BLaER1 treated with 17β-estradiol and CSF1 and Interleukin-3, amounts not matched to agents 10 nM and 100 nM (cell line): ENCODE measurements at regions not wholly inside any gene's neighbourhood (a gene's known extent, or its start where the extent isn't known, plus 50 kb on each side); places are given as distances from the start of the nearest gene placed in this dataset.

ENCODE experiments used
- H3K27ac ChIP-seq, 11 experiments: shearing (Covaris generic); formaldehyde crosslinking; 2 replicates each; pipeline ENCODE4 v1.8.1; 2022
- H3K27me3 ChIP-seq, 11 experiments: shearing (Covaris generic); formaldehyde crosslinking; 2 replicates each; pipeline ENCODE4 v1.8.1; 2022
- H3K36me3 ChIP-seq, 11 experiments: shearing (Covaris generic); formaldehyde crosslinking; 2 replicates each; pipeline ENCODE4 v1.8.1; 2022
- H3K4me1 ChIP-seq, 10 experiments: shearing (Covaris generic); formaldehyde crosslinking; 2 replicates each; pipeline ENCODE4 v1.8.1; 2022
- H3K4me2 ChIP-seq, 11 experiments: shearing (Covaris generic); formaldehyde crosslinking; 2 replicates each; pipeline ENCODE4 v1.8.1; 2022
- H3K4me3 ChIP-seq, 10 experiments: shearing (Covaris generic); formaldehyde crosslinking; 2 replicates each; pipeline ENCODE4 v1.8.1; 2022
- H3K9ac ChIP-seq, 11 experiments: shearing (Covaris generic); formaldehyde crosslinking; 2 replicates each; pipeline ENCODE4 v1.8.1; 2022
- H3K9me3 ChIP-seq, 11 experiments: shearing (Covaris generic); formaldehyde crosslinking; replicated peaks in 1 of 11; 2 replicates each; pipeline ENCODE4 v1.8.1; 2022
- H4K20me1 ChIP-seq, 11 experiments: shearing (Covaris generic); formaldehyde crosslinking; 2 replicates each; pipeline ENCODE4 v1.8.1; 2022
- Cebpa-rat ChIP-seq, 11 experiments: shearing (Covaris generic); IDR thresholded peaks; 2 replicates each; pipeline ENCODE4 v1.8.1; 2022

DNA sequence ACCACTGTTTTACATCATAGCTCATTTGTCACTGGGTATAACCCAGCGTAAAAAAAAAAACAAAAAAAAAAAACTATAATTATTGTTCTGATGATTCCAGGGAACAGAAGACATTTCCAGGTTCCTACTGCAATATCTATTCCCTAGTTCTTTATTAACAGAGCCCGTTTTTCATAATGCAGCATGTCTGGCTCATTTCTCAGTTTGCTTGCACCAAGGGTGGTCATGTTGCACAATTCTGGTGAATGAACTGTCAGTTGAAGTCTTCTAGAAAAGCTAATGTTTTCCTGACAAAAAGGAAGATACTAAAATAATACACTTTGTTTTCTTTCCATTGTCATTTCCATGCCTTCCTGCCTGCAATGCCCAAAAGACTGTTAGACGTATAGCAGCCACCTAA lies 180.1 kb downstream of the RDH14 start:
- H3K27me3 ChIP-seq: no peaks in the 10 kb centered on the region
- H3K9ac ChIP-seq: no peak overlapping the region
- no peaks in the 10 kb centered on the region for H4K20me1 ChIP-seq
- peak overlapping the region in 3 of 11 experiments; percentile 9 to 18 (median 10); a peak in 3 of 22 replicates for H3K4me2 ChIP-seq
- TF ChIP-seq Cebpa-rat (IDR thresholded peaks at IDR 0.05): no peak
- H3K4me3 ChIP-seq: no peak overlapping the region
- H3K36me3 ChIP-seq: no peaks in the 10 kb centered on the region
- H3K9me3 ChIP-seq: no peaks in the 10 kb centered on the region
- H3K4me1 ChIP-seq: peaks cover 0 to 12% (median 0%) of the 10 kb centered on the region in 10 experiments; a peak in 4 of 20 replicates
- H3K27ac ChIP-seq: no peak overlapping the region

DNA sequence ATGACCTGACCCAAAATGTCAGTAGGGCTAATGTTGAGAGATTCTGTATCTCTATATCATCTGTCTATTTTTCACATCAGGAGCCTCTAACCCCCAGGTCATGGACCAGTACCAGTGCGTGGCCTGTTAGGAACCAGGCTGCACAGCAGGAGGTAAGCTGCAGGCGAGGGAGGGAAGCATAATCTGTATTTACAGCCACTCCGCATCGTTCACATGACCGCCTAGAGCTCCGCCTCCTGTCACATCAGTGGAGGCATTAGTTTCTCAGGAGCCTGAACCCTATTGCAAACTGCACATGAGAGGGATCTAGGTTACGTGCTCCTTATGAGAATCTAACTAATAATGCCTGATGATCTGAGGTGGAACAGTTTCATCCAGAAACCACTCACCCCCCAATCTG lies 180.6 kb downstream of the RDH14 start:
- H3K36me3 ChIP-seq: no peaks in the 10 kb centered on the region
- no peak overlapping the region for H3K9ac ChIP-seq
- H3K4me2 ChIP-seq: no peak overlapping the region
- H4K20me1 ChIP-seq: no peaks in the 10 kb centered on the region
- no peaks in the 10 kb centered on the region for H3K9me3 ChIP-seq
- no peaks in the 10 kb centered on the region for H3K27me3 ChIP-seq
- peaks cover 0 to 12% (median 0%) of the 10 kb centered on the region in 10 experiments; a peak in 4 of 20 replicates for H3K4me1 ChIP-seq
- no peak overlapping the region for H3K4me3 ChIP-seq
- H3K27ac ChIP-seq: no peak overlapping the region
- TF ChIP-seq Cebpa-rat (IDR thresholded peaks at IDR 0.05): no peak

DNA sequence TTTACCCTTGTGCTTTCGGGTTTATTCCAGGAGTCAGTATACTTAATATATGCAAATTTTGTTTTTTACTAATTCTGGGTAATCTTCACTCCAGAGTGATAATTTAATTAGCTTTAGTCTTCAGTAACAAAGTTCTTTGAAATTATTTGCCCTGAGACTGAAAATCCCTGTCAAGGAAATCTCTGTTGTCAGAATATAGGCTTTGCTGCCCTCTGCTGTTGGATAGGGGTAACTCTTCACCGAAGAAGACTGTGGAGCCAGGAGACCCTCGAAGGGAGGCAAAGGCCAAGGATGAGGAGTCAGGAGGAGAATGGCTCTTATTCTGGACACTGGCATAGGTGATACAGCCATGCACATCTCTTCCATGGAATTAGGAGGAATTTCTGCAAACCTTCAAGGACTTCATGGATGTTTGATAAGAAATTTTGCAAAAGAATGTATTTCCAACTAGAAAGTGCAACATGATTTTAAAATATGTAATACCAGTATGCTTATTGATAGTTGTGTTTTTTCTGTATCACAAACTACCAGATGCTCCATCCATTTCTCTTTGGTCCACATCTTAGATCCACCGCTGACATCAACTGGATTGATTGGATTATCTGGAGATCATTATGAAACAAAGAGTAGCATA lies 182.3 kb downstream of the RDH14 start:
- Histone ChIP-seq H3K9ac (no peak overlapping the region), H3K4me1 (peaks cover 0 to 12% (median 0%) of the 10 kb centered on the region in 10 experiments; a peak in 4 of 20 replicates), H3K9me3 (no peaks in the 10 kb centered on the region), H3K27ac (no peak overlapping the region), H4K20me1 (no peaks in the 10 kb centered on the region), H3K4me2 (no peak overlapping the region), H3K27me3 (no peaks in the 10 kb centered on the region), H3K4me3 (no peak overlapping the region), H3K36me3 (no peaks in the 10 kb centered on the region)
- no peak for TF ChIP-seq Cebpa-rat (IDR thresholded peaks at IDR 0.05)

DNA sequence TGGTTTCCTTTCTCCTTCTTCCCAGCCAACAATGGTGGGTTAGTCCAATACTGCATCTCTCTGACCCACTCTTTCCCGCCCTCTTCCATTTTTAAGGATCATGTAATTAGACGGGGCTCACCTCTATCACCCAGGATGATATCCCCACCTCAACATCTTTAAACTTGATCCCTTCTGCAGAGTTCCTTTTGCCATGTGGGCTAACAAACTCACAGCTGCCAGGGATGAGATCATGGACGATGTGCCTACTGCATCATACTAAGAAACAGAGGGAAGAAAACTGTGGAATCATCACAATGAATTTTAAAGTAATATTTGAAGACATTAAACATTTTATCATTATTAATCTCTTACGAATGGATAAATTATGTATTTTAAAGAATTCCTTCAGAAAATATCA lies 183.5 kb downstream of the RDH14 start:
- TF ChIP-seq Cebpa-rat (IDR thresholded peaks at IDR 0.05): no peak

GRCh38 chr2:18373664-18374063 lies 186.8 kb downstream of the RDH14 start:
- Histone ChIP-seq H3K27ac (no peak overlapping the region), H3K4me1 (no peaks in the 10 kb centered on the region), H3K4me3 (no peak overlapping the region), H4K20me1 (no peaks in the 10 kb centered on the region), H3K9ac (no peak overlapping the region), H3K9me3 (no peaks in the 10 kb centered on the region), H3K27me3 (no peaks in the 10 kb centered on the region), H3K4me2 (no peak overlapping the region), H3K36me3 (no peaks in the 10 kb centered on the region)
- no peak for TF ChIP-seq Cebpa-rat (IDR thresholded peaks at IDR 0.05)

More for the DNA sequence above, 183.5 kb downstream of the RDH14 start:
- H3K36me3 ChIP-seq: no peaks in the 10 kb centered on the region
- H3K4me2 ChIP-seq: no peak overlapping the region
- no peaks in the 10 kb centered on the region for H3K27me3 ChIP-seq
- no peaks in the 10 kb centered on the region for H3K9me3 ChIP-seq
- H3K4me1 ChIP-seq: peaks cover 0 to 12% (median 0%) of the 10 kb centered on the region in 10 experiments; a peak in 4 of 20 replicates
- H3K4me3 ChIP-seq: no peak overlapping the region
- H4K20me1 ChIP-seq: no peaks in the 10 kb centered on the region
- H3K27ac ChIP-seq: no peak overlapping the region
- H3K9ac ChIP-seq: no peak overlapping the region

DNA sequence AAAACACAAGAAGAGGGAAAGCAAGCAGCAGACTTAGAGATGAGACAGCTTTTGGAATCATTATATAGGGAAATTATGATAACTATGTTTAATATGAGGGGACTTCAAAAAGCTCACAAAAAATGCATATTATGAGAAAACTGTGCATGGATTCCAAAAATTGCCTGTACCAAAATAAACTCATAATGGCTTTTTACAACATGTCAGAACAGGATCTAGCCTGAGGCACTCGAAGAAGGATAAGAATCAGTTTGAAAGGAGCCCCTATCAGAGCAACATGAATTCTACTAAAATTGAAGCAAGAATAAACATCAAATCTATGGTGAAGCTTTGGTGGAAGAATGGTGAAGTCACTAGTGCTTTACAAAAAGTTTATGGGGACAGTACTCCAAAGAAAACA lies 187.4 kb downstream of the RDH14 start:
- no peak for TF ChIP-seq Cebpa-rat (IDR thresholded peaks at IDR 0.05)
- no peaks in the 10 kb centered on the region for H3K4me1 ChIP-seq

DNA sequence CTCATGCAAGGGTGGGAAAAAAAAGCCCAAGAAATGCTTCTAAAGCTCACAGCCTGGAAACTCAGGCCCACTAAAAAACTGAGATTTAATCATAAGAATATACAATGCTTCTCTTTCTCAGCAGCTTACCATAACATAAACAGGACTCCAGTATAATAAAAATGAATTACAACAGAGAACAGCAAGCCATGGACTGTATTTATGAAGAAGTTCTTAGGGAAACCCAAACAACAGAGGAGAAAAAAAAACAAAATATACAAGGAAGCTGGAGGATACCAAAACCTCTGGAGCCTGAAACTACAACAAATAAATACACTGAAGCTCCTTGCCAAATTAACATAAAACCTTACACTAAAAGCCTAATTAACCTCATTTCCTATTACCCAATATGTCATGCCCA lies 187.8 kb downstream of the RDH14 start:
- H3K36me3 ChIP-seq: no peaks in the 10 kb centered on the region
- no peak overlapping the region for H3K27ac ChIP-seq
- H3K4me2 ChIP-seq: no peak overlapping the region
- no peak overlapping the region for H3K4me3 ChIP-seq
- no peak for TF ChIP-seq Cebpa-rat (IDR thresholded peaks at IDR 0.05)
- no peak overlapping the region for H3K9ac ChIP-seq
- no peaks in the 10 kb centered on the region for H3K9me3 ChIP-seq
- H4K20me1 ChIP-seq: no peaks in the 10 kb centered on the region
- H3K27me3 ChIP-seq: no peaks in the 10 kb centered on the region
- no peaks in the 10 kb centered on the region for H3K4me1 ChIP-seq

More for the DNA sequence above, 187.4 kb downstream of the RDH14 start:
- no peaks in the 10 kb centered on the region for H4K20me1 ChIP-seq
- no peaks in the 10 kb centered on the region for H3K9me3 ChIP-seq
- H3K36me3 ChIP-seq: no peaks in the 10 kb centered on the region
- H3K4me2 ChIP-seq: no peak overlapping the region
- H3K4me3 ChIP-seq: no peak overlapping the region
- no peaks in the 10 kb centered on the region for H3K27me3 ChIP-seq
- H3K9ac ChIP-seq: no peak overlapping the region
- H3K27ac ChIP-seq: no peak overlapping the region

DNA sequence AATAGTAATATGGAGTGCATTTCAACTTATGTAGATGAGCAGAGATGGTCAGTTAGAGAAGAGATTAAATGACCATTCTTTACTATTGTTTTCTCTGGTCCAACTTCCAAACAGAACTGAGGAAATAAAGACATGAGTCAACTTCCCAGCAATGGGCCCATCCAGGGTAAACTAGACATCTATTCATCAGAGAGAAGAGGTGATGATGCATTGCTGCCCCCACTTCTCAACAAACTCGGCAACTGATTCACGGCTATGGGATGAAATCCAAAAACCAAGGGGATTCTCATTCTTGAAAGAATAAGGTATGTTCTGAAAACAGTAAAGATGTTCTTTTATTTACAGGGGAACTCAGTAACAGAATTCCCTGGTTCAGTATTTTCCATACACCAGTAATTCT lies 190.7 kb downstream of the RDH14 start:
- H3K9me3 ChIP-seq: no peaks in the 10 kb centered on the region
- no peaks in the 10 kb centered on the region for H4K20me1 ChIP-seq
- no peaks in the 10 kb centered on the region for H3K36me3 ChIP-seq
- no peak for TF ChIP-seq Cebpa-rat (IDR thresholded peaks at IDR 0.05)
- H3K27ac ChIP-seq: no peak overlapping the region
- no peaks in the 10 kb centered on the region for H3K4me1 ChIP-seq
- H3K27me3 ChIP-seq: no peaks in the 10 kb centered on the region
- no peak overlapping the region for H3K9ac ChIP-seq
- H3K4me2 ChIP-seq: no peak overlapping the region
- no peak overlapping the region for H3K4me3 ChIP-seq

DNA sequence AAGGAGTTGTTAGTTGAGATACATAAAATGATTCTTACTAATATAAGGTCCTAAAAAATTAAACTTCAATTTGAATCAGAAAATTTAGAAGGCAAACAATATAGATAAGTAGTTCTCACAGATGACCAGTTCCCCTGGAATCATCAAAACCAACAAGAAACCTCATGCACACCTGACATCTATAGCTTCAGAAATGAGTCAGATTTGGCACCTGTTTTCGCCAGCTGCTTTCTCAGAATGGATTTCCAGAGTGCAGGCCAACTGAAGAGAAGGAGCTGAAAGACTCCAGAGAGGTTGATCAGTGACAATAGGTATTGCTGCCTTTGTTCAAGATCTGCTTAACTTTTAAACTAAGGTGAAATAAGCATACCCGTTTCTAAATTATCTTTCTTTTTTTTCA lies 192.4 kb downstream of the RDH14 start:
- Histone ChIP-seq H3K4me2 (no peak overlapping the region), H3K4me3 (no peak overlapping the region), H3K36me3 (no peaks in the 10 kb centered on the region), H3K27me3 (no peaks in the 10 kb centered on the region), H4K20me1 (no peaks in the 10 kb centered on the region; a peak in 1 of 22 replicates), H3K9me3 (no peaks in the 10 kb centered on the region), H3K27ac (no peak overlapping the region), H3K4me1 (no peaks in the 10 kb centered on the region), H3K9ac (no peak overlapping the region)
- TF ChIP-seq Cebpa-rat (IDR thresholded peaks at IDR 0.05): no peak

DNA sequence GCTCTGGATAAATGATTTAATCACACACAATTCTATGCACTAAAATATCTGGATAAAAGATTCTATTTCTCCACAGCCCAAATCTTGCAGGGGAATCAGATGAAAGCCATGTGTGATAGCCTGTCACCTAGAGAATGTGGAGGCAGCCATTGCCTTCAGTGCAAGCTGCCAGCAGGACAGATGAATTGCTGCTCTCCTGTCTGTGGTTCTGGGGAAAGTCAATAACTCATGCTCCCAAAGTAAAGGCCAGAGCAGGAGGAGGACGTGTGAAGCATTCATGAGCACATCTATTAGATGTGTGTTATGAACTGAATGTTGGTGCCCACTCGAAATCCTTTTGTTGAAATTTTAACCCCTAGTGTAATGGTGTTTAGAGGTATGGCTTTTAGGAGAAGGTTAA lies 195.1 kb downstream of the RDH14 start:
- Histone ChIP-seq H3K36me3 (no peaks in the 10 kb centered on the region), H3K27me3 (no peaks in the 10 kb centered on the region), H3K9me3 (no peaks in the 10 kb centered on the region), H3K4me2 (no peak overlapping the region), H3K4me3 (no peak overlapping the region), H3K27ac (no peak overlapping the region), H3K9ac (no peak overlapping the region), H3K4me1 (no peaks in the 10 kb centered on the region), H4K20me1 (no peaks in the 10 kb centered on the region; a peak in 1 of 22 replicates)
- TF ChIP-seq Cebpa-rat (IDR thresholded peaks at IDR 0.05): no peak
